CD4-positive, CD25-positive, alpha-beta regulatory T cell (primary cell): ENCODE measurements at regions not wholly inside any gene's neighbourhood (a gene's known extent, or its start where the extent isn't known, plus 50 kb on each side); places are given as distances from the start of the nearest gene placed in this dataset.

Experiments
- ATAC-seq, 2 donors: fragments of 150-1000 bp; cut with Tn5 transposase; one replicate each; pipeline ENCODE4 v1.10.0; 2021; ENCODE audit warnings: low read depth in 2 of 2, moderate number of reproducible peaks in 2 of 2, moderate library complexity in 1 of 2
- DNase-seq, 3 donors: peaks; one replicate each; pipeline versions ENCODE4 v3.0.0 to v3.0.0-alpha.2; 2012 to 2022; ENCODE audit warnings: mixed read lengths in 1 of 3
- H3K27ac ChIP-seq: one replicate; pipeline ENCODE4 v1.7.0; 2013; ENCODE audit warnings: mild to moderate bottlenecking, low read length; ENCODE audit not compliant: insufficient read depth, poor library complexity, severe bottlenecking
- H3K27me3 ChIP-seq: one replicate; pipeline ENCODE4 v1.7.0; 2013; ENCODE audit warnings: low read length; ENCODE audit not compliant: control insufficient read depth, insufficient read depth
- H3K36me3 ChIP-seq: one replicate; pipeline ENCODE4 v1.7.0; 2013; ENCODE audit warnings: mild to moderate bottlenecking, low read length, moderate library complexity; ENCODE audit not compliant: control insufficient read depth, insufficient read depth
- H3K4me1 ChIP-seq: 2 replicates; pipeline ENCODE4 v1.7.0; 2013; ENCODE audit warnings: mild to moderate bottlenecking, low read length; ENCODE audit not compliant: insufficient read depth, control insufficient read depth, poor library complexity, severe bottlenecking
- H3K4me3 ChIP-seq: one replicate; pipeline ENCODE4 v1.7.0; 2013; ENCODE audit warnings: low read depth, mild to moderate bottlenecking, low read length, moderate library complexity
- H3K9me3 ChIP-seq, 2 experiments: 1 replicate in 1 of 2; 2 replicates in 1 of 2; pipeline ENCODE4 v1.7.0; 2013; ENCODE audit warnings: low read length in 2 of 2, mild to moderate bottlenecking in 1 of 2, moderate library complexity in 1 of 2; ENCODE audit not compliant: control insufficient read depth in 2 of 2
- H3K27ac Mint-ChIP-seq, 3 donors: one replicate each; pipeline ENCODE4 v1.8.0; 2020 to 2022; ENCODE audit warnings: mild to moderate bottlenecking in 3 of 3, mixed read lengths in 3 of 3, moderate library complexity in 2 of 3
- H3K27me3 Mint-ChIP-seq: one replicate; pipeline ENCODE4 v1.8.0; 2022; ENCODE audit warnings: mild to moderate bottlenecking, mixed read lengths
- H3K36me3 Mint-ChIP-seq: one replicate; pipeline ENCODE4 v1.8.0; 2020; ENCODE audit warnings: mixed read lengths
- H3K4me1 Mint-ChIP-seq, 4 donors: one replicate each; pipeline ENCODE4 v1.8.0; 2020 to 2022; ENCODE audit warnings: mixed read lengths in 4 of 4, mild to moderate bottlenecking in 1 of 4
- H3K4me3 Mint-ChIP-seq, 4 donors: one replicate each; pipeline ENCODE4 v1.8.0; 2020 to 2022; ENCODE audit warnings: mild to moderate bottlenecking in 4 of 4, mixed read lengths in 4 of 4, moderate library complexity in 3 of 4
- H3K9me3 Mint-ChIP-seq, 7 donors: one replicate each; pipeline ENCODE4 v1.8.0; 2020 to 2022; ENCODE audit warnings: mixed read lengths in 7 of 7, mild to moderate bottlenecking in 3 of 7, moderate library complexity in 2 of 7

DNA sequence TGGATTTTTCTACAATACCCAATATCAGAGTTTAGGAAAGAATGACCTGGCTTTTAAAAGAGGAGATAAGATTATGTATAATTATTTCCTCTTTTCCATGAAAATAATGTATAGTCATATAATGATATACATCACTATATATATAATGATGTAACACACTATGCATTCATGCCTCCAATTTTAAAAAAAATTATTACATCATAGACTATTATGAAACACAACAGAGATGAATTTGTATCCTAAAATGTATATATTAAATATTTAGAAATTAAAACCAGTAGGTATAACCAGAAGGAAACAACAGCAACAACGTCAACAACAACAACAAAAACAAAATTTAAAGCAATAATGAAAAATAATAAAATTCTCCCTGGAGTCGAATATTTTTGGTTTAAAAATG lies 1856.5 kb upstream of the CDH6 start:
- ATAC-seq (no peak), DNase-seq (no peak)
- Histone ChIP-seq H3K4me1 (no peaks in the 10 kb centered on the region), H3K27ac (no peak overlapping the region), H3K27me3 (no peaks in the 10 kb centered on the region), H3K9me3 (peaks cover 0 to 3% of the 10 kb centered on the region in 2 experiments), H3K36me3 (no peaks in the 10 kb centered on the region), H3K4me3 (no peak overlapping the region)
- Mint-ChIP-seq H3K9me3 (peaks cover 0 to 44% (median 12%) of the 10 kb centered on the region in 7 donors), H3K4me3 (no peak overlapping the region), H3K27me3 (no peaks in the 10 kb centered on the region), H3K4me1 (no peaks in the 10 kb centered on the region), H3K27ac (no peak overlapping the region), H3K36me3 (no peaks in the 10 kb centered on the region)

GRCh38 chr5:29321591-29321990 lies 1871.9 kb upstream of the CDH6 start:
- no peaks in the 10 kb centered on the region for H3K27me3 Mint-ChIP-seq
- H3K9me3 ChIP-seq: peaks cover 0 to 7% of the 10 kb centered on the region in 2 experiments
- no peak overlapping the region for H3K27ac ChIP-seq
- no peaks in the 10 kb centered on the region for H3K27me3 ChIP-seq
- H3K36me3 Mint-ChIP-seq: no peaks in the 10 kb centered on the region
- no peak overlapping the region for H3K27ac Mint-ChIP-seq
- no peak overlapping the region for H3K4me3 Mint-ChIP-seq
- no peaks in the 10 kb centered on the region for H3K4me1 ChIP-seq
- H3K36me3 ChIP-seq: no peaks in the 10 kb centered on the region
- no peaks in the 10 kb centered on the region for H3K4me1 Mint-ChIP-seq
- peaks cover 1 to 17% (median 8%) of the 10 kb centered on the region in 7 donors for H3K9me3 Mint-ChIP-seq
- no peak overlapping the region for H3K4me3 ChIP-seq
- no peak for DNase-seq
- ATAC-seq: no peak

DNA sequence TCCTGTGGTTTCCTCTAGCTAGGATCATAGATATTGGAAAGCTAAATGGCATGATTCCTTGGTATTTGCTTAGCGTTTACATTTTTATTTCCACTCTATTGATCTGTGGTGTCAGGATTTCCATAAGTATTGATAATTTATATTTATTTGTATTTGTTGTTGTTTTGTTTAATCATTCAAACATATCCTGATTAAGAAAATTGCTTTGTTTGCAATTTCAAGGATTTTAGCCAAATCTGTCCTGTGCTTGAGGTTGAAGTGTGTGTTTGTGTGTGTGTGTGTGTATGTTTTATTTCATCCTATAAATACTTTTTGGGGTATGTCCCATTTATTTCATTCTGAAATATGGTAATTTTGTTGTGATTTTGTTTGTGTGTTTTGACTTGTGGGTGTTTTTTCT lies 1884.1 kb upstream of the CDH6 start:
- Mint-ChIP-seq H3K36me3 (no peaks in the 10 kb centered on the region), H3K27ac (no peak overlapping the region)

GRCh38 chr5:29307478-29307877 lies 1886.0 kb upstream of the CDH6 start:
- no peaks in the 10 kb centered on the region for H3K9me3 ChIP-seq
- H3K27me3 ChIP-seq: no peaks in the 10 kb centered on the region
- Mint-ChIP-seq H3K4me1 (no peaks in the 10 kb centered on the region), H3K27me3 (no peaks in the 10 kb centered on the region), H3K4me3 (no peak overlapping the region), H3K9me3 (peaks cover 0 to 14% (median 6%) of the 10 kb centered on the region in 7 donors), H3K36me3 (no peaks in the 10 kb centered on the region), H3K27ac (no peak overlapping the region)
- no peak overlapping the region for H3K4me3 ChIP-seq
- no peaks in the 10 kb centered on the region for H3K36me3 ChIP-seq
- H3K27ac ChIP-seq: no peak overlapping the region
- DNase-seq: no peak
- H3K4me1 ChIP-seq: no peaks in the 10 kb centered on the region
- no peak for ATAC-seq

More for the DNA sequence above, 1884.1 kb upstream of the CDH6 start:
- Histone ChIP-seq H3K4me3 (no peak overlapping the region), H3K9me3 (no peaks in the 10 kb centered on the region), H3K36me3 (no peaks in the 10 kb centered on the region), H3K27ac (no peak overlapping the region), H3K27me3 (no peaks in the 10 kb centered on the region), H3K4me1 (no peaks in the 10 kb centered on the region)
- H3K4me3 Mint-ChIP-seq: no peak overlapping the region
- DNase-seq: no peak
- H3K9me3 Mint-ChIP-seq: peaks cover 0 to 14% (median 6%) of the 10 kb centered on the region in 7 donors
- ATAC-seq: no peak
- H3K27me3 Mint-ChIP-seq: no peaks in the 10 kb centered on the region
- no peaks in the 10 kb centered on the region for H3K4me1 Mint-ChIP-seq

GRCh38 chr5:29304545-29304944 lies 1888.9 kb upstream of the CDH6 start:
- Mint-ChIP-seq H3K27me3 (no peaks in the 10 kb centered on the region), H3K4me3 (no peak overlapping the region), H3K36me3 (no peaks in the 10 kb centered on the region), H3K4me1 (no peaks in the 10 kb centered on the region), H3K27ac (no peak overlapping the region), H3K9me3 (peaks cover 0 to 25% (median 7%) of the 10 kb centered on the region in 7 donors)
- DNase-seq (no peak), ATAC-seq (no peak)
- Histone ChIP-seq H3K27ac (no peak overlapping the region), H3K4me3 (no peak overlapping the region), H3K27me3 (no peaks in the 10 kb centered on the region), H3K36me3 (no peaks in the 10 kb centered on the region), H3K9me3 (no peaks in the 10 kb centered on the region), H3K4me1 (no peaks in the 10 kb centered on the region)

DNA sequence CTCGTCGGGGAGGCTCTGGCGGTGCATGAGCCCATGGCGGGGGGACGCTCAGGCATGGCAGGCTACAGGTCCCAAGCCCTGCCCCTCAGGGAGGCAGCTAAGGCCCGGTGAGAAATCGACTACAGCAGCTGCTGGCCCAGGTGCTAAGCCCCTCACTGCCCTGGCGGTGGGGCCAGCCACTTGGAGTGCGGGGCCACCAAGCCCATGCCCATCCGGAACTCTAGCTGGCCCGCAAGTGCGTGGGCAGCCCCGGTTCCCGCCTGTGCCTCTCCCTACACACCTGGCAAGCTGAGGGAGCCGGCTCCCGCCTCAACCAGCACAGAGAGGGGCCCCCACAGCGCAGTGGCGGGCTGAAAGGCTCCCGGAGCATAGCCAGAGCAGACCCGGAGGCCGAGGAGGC lies 1896.9 kb upstream of the CDH6 start:
- Histone ChIP-seq H3K36me3 (no peaks in the 10 kb centered on the region), H3K4me3 (no peak overlapping the region), H3K27ac (no peak overlapping the region), H3K27me3 (no peaks in the 10 kb centered on the region), H3K4me1 (no peaks in the 10 kb centered on the region), H3K9me3 (peaks cover 0 to 12% of the 10 kb centered on the region in 2 experiments)
- Mint-ChIP-seq H3K36me3 (no peaks in the 10 kb centered on the region), H3K4me3 (no peak overlapping the region), H3K4me1 (no peaks in the 10 kb centered on the region), H3K27ac (no peak overlapping the region), H3K9me3 (peaks cover 3 to 35% (median 11%) of the 10 kb centered on the region in 7 donors), H3K27me3 (no peaks in the 10 kb centered on the region)
- no peak for ATAC-seq
- DNase-seq: no peak

GRCh38 chr5:29277642-29278041 lies 1915.8 kb upstream of the CDH6 start:
- ATAC-seq (no peak), DNase-seq (no peak)
- no peaks in the 10 kb centered on the region for H3K4me1 Mint-ChIP-seq
- H3K9me3 ChIP-seq: peaks cover 0 to 4% of the 10 kb centered on the region in 2 experiments
- no peak overlapping the region for H3K4me3 Mint-ChIP-seq
- H3K4me1 ChIP-seq: no peaks in the 10 kb centered on the region
- H3K27me3 ChIP-seq: no peaks in the 10 kb centered on the region
- no peak overlapping the region for H3K27ac ChIP-seq
- peaks cover 6 to 46% (median 7%) of the 10 kb centered on the region in 7 donors for H3K9me3 Mint-ChIP-seq
- H3K27me3 Mint-ChIP-seq: no peaks in the 10 kb centered on the region
- no peaks in the 10 kb centered on the region for H3K36me3 ChIP-seq
- H3K36me3 Mint-ChIP-seq: no peaks in the 10 kb centered on the region
- no peak overlapping the region for H3K4me3 ChIP-seq
- no peak overlapping the region for H3K27ac Mint-ChIP-seq

DNA sequence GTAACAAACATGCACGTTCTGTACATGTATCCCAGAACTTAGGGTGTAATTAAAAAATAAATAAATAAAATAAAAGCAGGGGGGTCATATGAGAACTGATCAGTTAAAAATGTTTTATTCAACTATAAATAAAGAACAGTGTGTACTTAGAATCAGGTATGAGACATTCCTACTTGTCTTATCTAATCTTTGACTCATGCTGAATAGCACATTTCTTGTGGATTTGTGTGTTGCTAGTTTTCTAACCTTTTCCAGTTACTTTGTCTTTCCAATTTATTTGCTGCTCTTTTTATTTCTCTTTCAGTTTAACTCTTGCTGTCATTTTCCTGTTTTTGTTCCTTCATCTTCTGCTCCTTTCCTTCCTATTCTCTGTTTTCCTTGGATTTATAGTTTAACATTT lies 1917.1 kb upstream of the CDH6 start:
- H3K36me3 Mint-ChIP-seq: no peaks in the 10 kb centered on the region
- H3K9me3 Mint-ChIP-seq: peaks cover 4 to 36% (median 7%) of the 10 kb centered on the region in 7 donors
- H3K4me1 ChIP-seq: no peaks in the 10 kb centered on the region
- no peak for ATAC-seq
- H3K36me3 ChIP-seq: no peaks in the 10 kb centered on the region
- no peaks in the 10 kb centered on the region for H3K27me3 ChIP-seq
- no peak overlapping the region for H3K4me3 Mint-ChIP-seq
- H3K4me3 ChIP-seq: no peak overlapping the region
- H3K9me3 ChIP-seq: peaks cover 0 to 4% of the 10 kb centered on the region in 2 experiments
- H3K27me3 Mint-ChIP-seq: no peaks in the 10 kb centered on the region
- no peak for DNase-seq
- H3K4me1 Mint-ChIP-seq: no peaks in the 10 kb centered on the region
- no peak overlapping the region for H3K27ac ChIP-seq
- peak overlapping the region in 1 of 3 donors; percentile 57 for H3K27ac Mint-ChIP-seq
